Stomach (tissue), 8 donors: ENCODE measurements at regions not wholly inside any gene's neighbourhood (a gene's known extent, or its start where the extent isn't known, plus 50 kb on each side); places are given as distances from the start of the nearest gene placed in this dataset.
"Not testable (repeated sequence)": the region's sequence is repeated elsewhere in the genome, so short reads cannot be mapped to it uniquely, and the experiment has no call there.

ENCODE experiments used
- DNase-seq, 2 donors: peaks; one replicate each; pipeline versions ENCODE4 v3.0.0 to v3.0.0-alpha.2; 2013 to 2019
- H3K27ac ChIP-seq, 5 donors: fragments of 200-600 bp in 4 of 5; sonication (generic) in 4 of 5; one replicate each; pipeline ENCODE4 v1.5.1; 2013 to 2019; ENCODE audit warnings: mild to moderate bottlenecking in 1 of 5, moderate library complexity in 1 of 5
- H3K27me3 ChIP-seq, 3 donors: fragments of 200-600 bp; sonication (generic); one replicate each; pipeline ENCODE4 v1.5.1; 2017 to 2019; ENCODE audit warnings: mixed run types in 1 of 3
- H3K36me3 ChIP-seq, 4 donors: fragments of 200-600 bp; sonication (generic); 1 replicate in 3 of 4; 2 replicates in 1 of 4; pipeline ENCODE4 v1.5.1; 2016 to 2019
- H3K4me1 ChIP-seq, 4 donors: fragments of 200-600 bp; sonication (generic); one replicate each; pipeline ENCODE4 v1.5.1; 2016 to 2019
- H3K4me3 ChIP-seq, 4 donors: fragments of 200-600 bp; sonication (generic) in 3 of 4; one replicate each; pipeline ENCODE4 v1.5.1; 2016 to 2019; ENCODE audit warnings: mild to moderate bottlenecking in 1 of 4
- H3K9me3 ChIP-seq, 4 donors: fragments of 200-600 bp; sonication (generic); one replicate each; pipeline ENCODE4 v1.5.1; 2016 to 2019
- CTCF ChIP-seq, 7 experiments: fragments of 450-650 bp in 4 of 7; fragments of 200-600 bp in 3 of 7; sonication (generic) in 3 of 7; IDR thresholded peaks; one replicate each; pipeline ENCODE4 v1.5.1; 2016 to 2019; ENCODE audit warnings: antibody characterized with exemption in 7 of 7, control low read depth in 2 of 7, mild to moderate bottlenecking in 1 of 7
- EP300 ChIP-seq: sonication (generic); formaldehyde crosslinking; IDR thresholded peaks from one replicate; pipeline ENCODE4 v1.6.1; 2017; ENCODE audit warnings: antibody characterized with exemption
- POLR2A ChIP-seq, 4 donors: fragments of 450-650 bp; IDR thresholded peaks; one replicate each; pipeline ENCODE4 v1.6.1; 2016; ENCODE audit warnings: antibody characterized with exemption in 4 of 4, control low read depth in 2 of 4, mild to moderate bottlenecking in 1 of 4, moderate library complexity in 1 of 4
- POLR2AphosphoS5 ChIP-seq, 3 donors: sonication (generic); formaldehyde crosslinking; IDR thresholded peaks; one replicate each; pipeline ENCODE4 v1.6.1; 2016; ENCODE audit warnings: antibody characterized with exemption in 3 of 3
- WGBS, 5 donors: extraction: QIAGEN DNeasy Blood & Tissue Kit in 3 of 5; methylation state at CpG; one replicate each; pipeline versions ENCODE4 v1.1.5 to v1.1.7; 2013 to 2018; 5-methylcytosine and 5-hydroxymethylcytosine counted together
- intact Hi-C: fragments of 100-400 bp; cut with DNase I; formaldehyde crosslinking; loops from one replicate; pipeline ENCODE4 v1.15.1; 2023; ENCODE audit warnings: low total_unique reads
- donor health status: healthy with polysubstance abuse.
- donor health status: Bipolar disorder and iron deficiency.
- donor health status: healthy.

- WGBS, 5 donors = 76 to 86% (median 81%) methylated on average over 8 of the region's 8 CpGs
These were observed 101.8 kb upstream of the SULF2 start for GRCh38 chr20:47887064-47887463.

GRCh38 chr20:47886454-47887041 is 101.3 kb upstream of the SULF2 start:
- TF ChIP-seq EP300 = no peak
- no peak for TF ChIP-seq POLR2A (IDR thresholded peaks at IDR 0.05)
- no peak for TF ChIP-seq CTCF (IDR thresholded peaks at IDR 0.05)
- no peak for TF ChIP-seq POLR2AphosphoS5 (IDR thresholded peaks at IDR 0.05)
- WGBS, 5 donors = 65 to 79% (median 68%) methylated on average over 12 to 18 of the region's 18 CpGs
- H3K27ac ChIP-seq = no peak overlapping the region
- peaks cover 0 to 11% (median 0%) of the 10 kb centered on the region in 3 donors for H3K27me3 ChIP-seq
- no peaks in the 10 kb centered on the region for H3K9me3 ChIP-seq
- H3K4me3 ChIP-seq = no peak overlapping the region
- H3K4me1 ChIP-seq = no peaks in the 10 kb centered on the region
- H3K36me3 ChIP-seq = no peaks in the 10 kb centered on the region
- intact Hi-C loops = no loop called here
- no peak for DNase-seq

More at GRCh38 chr20:47887064-47887463, 101.8 kb upstream of the SULF2 start:
- Histone ChIP-seq H3K27ac (no peak overlapping the region), H3K4me3 (no peak overlapping the region), H3K27me3 (peaks cover 0 to 11% (median 0%) of the 10 kb centered on the region in 3 donors), H3K4me1 (no peaks in the 10 kb centered on the region), H3K9me3 (no peaks in the 10 kb centered on the region), H3K36me3 (no peaks in the 10 kb centered on the region)
- no peak for DNase-seq
- TF ChIP-seq EP300 = no peak
- TF ChIP-seq CTCF (IDR thresholded peaks at IDR 0.05) = no peak
- no peak for TF ChIP-seq POLR2A (IDR thresholded peaks at IDR 0.05)
- TF ChIP-seq POLR2AphosphoS5 (IDR thresholded peaks at IDR 0.05) = no peak
- intact Hi-C loops = no loop called here

GRCh38 chr20:47885909-47886453 is 100.7 kb upstream of the SULF2 start:
- H3K27me3 ChIP-seq = peaks cover 0 to 11% (median 0%) of the 10 kb centered on the region in 3 donors
- TF ChIP-seq POLR2A (IDR thresholded peaks at IDR 0.05) (no peak), CTCF (IDR thresholded peaks at IDR 0.05) (no peak), EP300 (no peak), POLR2AphosphoS5 (IDR thresholded peaks at IDR 0.05) (no peak)
- DNase-seq = no peak
- WGBS, 5 donors = 71 to 85% (median 78%) methylated on average over 8 of the region's 8 CpGs
- H3K4me3 ChIP-seq = no peak overlapping the region
- H3K9me3 ChIP-seq = no peaks in the 10 kb centered on the region
- intact Hi-C loops = no loop called here
- no peaks in the 10 kb centered on the region for H3K36me3 ChIP-seq
- H3K27ac ChIP-seq = no peak overlapping the region
- no peaks in the 10 kb centered on the region for H3K4me1 ChIP-seq

GRCh38 chr20:47883940-47884339 is 98.7 kb upstream of the SULF2 start:
- intact Hi-C loops, H3K4me1 ChIP-seq, H3K27me3 ChIP-seq, DNase-seq, H3K36me3 ChIP-seq, H3K4me3 ChIP-seq, H3K9me3 ChIP-seq, H3K27ac ChIP-seq: not testable (repeated sequence)
- 40 to 95% (median 88%) methylated on average over 1 of the region's 1 CpG for WGBS, 5 donors

GRCh38 chr20:47883186-47883585 is 97.9 kb upstream of the SULF2 start:
- Histone ChIP-seq H3K27ac (no peak overlapping the region), H3K36me3 (no peaks in the 10 kb centered on the region), H3K4me1 (no peaks in the 10 kb centered on the region), H3K9me3 (no peaks in the 10 kb centered on the region), H3K27me3 (peaks cover 0 to 13% (median 0%) of the 10 kb centered on the region in 3 donors), H3K4me3 (no peak overlapping the region)
- intact Hi-C loops = no loop called here
- TF ChIP-seq CTCF (IDR thresholded peaks at IDR 0.05) (no peak), EP300 (no peak), POLR2AphosphoS5 (IDR thresholded peaks at IDR 0.05) (no peak), POLR2A (IDR thresholded peaks at IDR 0.05) (no peak)
- 66 to 77% (median 70%) methylated on average over 4 to 5 of the region's 5 CpGs for WGBS, 5 donors
- no peak for DNase-seq
